Head of caudate nucleus (tissue), 42 donors: ENCODE measurements at regions not wholly inside any gene's neighbourhood (a gene's known extent, or its start where the extent isn't known, plus 50 kb on each side); places are given as distances from the start of the nearest gene placed in this dataset.
A peak's percentile ranks its signal among the peaks of the same experiment; 100 is the strongest.

ENCODE experiments used
- DNase-seq, 42 donors: peaks; one replicate each; pipeline versions ENCODE4 v3.0.0 to v3.0.0-alpha.2; 2020 to 2021; ENCODE audit warnings: mixed read lengths in 7 of 42
- intact Hi-C: fragments of 100-400 bp; cut with DNase I; formaldehyde crosslinking; loops from one replicate; pipeline ENCODE4 v1.15.0; 2022

GRCh38 chr9:111212874-111213273 is 117.2 kb downstream of the OR2K2 start:
- intact Hi-C loops, result no loop called here
- no peak for DNase-seq

DNA sequence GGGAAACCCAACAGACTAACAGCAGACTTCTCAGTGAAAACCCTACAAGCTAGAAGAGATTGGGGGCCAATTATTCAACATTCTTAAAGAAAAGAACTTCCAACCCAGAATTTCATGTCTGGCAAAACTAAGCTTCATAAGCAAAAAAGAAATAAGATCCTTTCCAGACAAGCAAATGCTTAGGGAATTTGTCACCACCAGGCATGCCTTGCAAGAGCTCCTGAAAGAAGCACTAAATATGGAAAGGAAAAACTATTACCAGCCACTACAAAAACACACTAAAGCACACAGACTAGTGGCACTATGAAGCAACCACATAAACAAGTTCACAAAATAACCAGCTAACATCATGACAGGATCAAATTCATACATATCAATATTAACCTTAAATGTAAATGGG is 131.1 kb downstream of the OR2K2 start:
- DNase-seq, result no peak
- intact Hi-C loops, result no loop called here

- DNase-seq, result no peak
- intact Hi-C loops, result no loop called here
These were observed 132.8 kb downstream of the OR2K2 start for GRCh38 chr9:111197256-111197655.

GRCh38 chr9:111195766-111196165 is 134.3 kb downstream of the OR2K2 start:
- peak in 1 of 42 donors; percentile 3 for DNase-seq
- intact Hi-C loops, result no loop called here

GRCh38 chr9:111193095-111193494 is 136.9 kb downstream of the OR2K2 start:
- no peak for DNase-seq
- intact Hi-C loops, result no loop called here

GRCh38 chr9:111192650-111193049 is 137.4 kb downstream of the OR2K2 start:
- intact Hi-C loops, result no loop called here
- no peak for DNase-seq

DNA sequence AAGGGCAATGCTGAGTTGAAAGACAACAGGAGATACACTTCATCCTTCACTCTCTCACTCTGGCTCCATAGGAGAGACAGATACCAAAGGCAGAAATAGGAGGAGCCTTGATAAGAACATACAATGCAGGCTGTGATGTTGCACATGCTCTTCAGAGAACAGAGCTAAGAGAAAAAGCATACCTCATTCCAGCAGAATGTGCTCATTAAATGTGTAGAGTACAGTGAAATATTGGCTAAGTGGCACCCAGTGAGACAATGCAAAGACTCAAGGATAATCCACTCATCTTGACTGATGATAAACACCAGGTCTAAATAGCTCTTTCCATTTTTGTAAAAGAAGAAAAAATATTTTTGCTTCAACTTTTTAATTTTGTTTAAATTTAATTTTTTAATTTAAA is 139.7 kb downstream of the OR2K2 start:
- no peak for DNase-seq
- intact Hi-C loops, result no loop called here

DNA sequence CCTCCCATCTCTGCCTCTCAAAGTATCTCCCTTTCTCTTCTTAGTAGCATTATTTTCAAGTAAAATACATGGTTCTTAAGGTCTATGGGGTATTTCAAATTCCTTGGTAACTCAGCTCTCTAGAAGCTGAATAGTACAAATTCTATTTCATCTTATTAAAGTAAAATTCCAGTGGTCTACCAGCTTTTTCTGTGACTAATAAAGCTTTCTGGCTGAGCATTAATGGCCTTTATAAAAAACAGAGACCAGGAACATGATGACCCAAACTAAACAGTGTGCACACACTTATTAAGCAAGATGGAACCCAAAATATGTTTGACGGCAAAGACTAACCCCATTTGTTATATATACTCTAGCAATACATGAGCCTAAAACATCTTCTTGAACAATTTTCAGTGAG is 142.6 kb downstream of the OR2K2 start:
- intact Hi-C loops, result no loop called here
- no peak for DNase-seq

DNA sequence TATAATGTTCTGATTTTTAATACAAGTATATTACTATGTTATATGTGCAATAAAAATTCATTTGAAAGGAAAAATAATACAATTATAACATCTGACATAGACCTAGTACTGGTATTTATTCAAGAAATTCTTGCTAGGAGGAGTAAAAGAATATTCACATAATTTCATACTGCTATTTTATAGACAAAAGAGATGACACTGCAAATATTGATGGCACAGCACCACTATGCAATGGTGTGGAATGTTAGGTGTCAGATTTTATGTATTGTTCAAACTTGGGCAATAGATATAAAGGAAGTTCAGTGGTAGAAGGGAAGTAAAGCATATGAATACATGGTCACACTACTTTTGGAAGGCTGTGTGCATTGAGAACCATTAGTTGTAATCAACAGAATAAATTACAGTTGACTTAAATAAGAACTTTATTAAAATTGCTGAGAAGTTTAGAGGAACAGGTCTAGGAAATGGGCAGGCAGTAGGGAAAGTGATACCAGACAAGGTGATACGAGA is 143.9 kb downstream of the OR2K2 start:
- intact Hi-C loops, result no loop called here
- DNase-seq, result no peak

GRCh38 chr9:111180811-111181210 is 142.5 kb upstream of the LPAR1 start:
- intact Hi-C loops, result no loop called here
- no peak for DNase-seq

DNA sequence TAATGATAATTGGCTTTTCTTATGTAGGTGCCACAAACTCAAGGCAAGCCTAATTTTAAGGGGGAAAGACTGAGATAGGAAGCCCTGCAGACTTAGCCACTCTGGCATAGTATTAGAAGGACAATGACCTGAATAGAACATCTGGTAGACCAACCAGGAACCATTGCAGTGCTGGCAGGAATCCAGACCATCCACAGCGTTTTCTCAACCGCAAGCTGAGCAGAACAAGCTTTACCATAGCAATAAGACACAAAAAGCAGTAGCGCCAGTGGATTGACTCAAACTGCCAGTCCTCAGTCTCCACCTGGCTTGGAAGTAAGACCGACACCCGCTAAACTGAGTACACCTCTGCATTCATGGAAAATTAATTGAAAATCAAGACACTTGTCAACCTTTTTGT is 141.3 kb upstream of the LPAR1 start:
- DNase-seq, result peak in 15 of 42 donors; percentile 2 to 42 (median 17)
- intact Hi-C loops, result no loop called here

DNA sequence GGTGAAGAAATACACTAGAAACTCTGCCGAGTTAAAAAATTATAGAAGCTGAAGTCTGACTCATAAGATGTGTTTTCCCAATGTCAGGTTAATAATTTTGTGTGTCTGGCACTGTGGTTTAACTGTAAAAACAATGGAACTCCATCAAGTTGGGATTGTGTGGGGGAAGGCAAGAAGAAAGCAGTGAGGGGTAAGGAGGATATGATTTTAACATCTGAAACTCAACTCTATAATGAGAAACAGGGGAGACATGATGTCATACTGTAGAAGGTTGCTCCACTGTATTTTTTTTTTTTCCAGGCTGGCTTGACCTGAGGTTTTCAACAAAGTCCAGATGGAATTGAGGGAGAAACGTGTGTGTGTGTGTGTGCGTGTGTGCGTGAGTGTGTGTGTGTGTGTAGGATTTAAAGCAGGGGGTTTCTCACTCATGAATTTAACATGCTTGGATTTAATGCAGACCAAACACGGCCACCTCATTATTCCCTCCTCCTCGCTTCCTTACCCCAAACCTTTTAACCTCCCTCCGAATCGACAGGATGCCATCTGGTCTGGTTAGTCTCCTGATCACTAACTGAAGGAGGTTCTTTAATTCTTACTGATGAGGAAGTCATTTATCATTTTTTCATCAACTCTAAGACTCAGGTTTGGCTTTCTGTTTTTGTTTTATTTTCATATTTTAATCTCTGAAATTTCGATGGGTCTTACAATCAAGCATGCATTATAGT is 140.2 kb upstream of the LPAR1 start:
- DNase-seq, result no peak
- intact Hi-C loops, result no loop called here

DNA sequence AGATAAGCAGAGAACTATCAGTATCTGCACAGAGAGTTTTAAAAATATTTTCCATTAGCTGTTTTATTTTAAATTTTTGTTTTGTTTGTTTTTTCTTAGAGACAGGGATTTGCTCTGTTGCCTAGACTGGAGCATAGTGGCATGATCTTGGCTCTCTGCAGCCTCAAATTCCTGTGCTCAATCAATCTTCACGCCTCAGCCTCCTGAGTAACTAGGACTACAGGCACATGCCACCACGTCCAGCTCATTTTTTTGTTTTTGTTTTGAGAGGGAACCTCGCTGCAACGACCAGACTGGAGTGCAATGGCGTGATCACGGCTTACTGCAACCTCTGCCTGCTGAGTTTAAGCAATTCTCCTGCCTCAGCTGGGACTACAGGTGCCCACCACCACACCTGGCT is 138.2 kb upstream of the LPAR1 start:
- no peak for DNase-seq
- intact Hi-C loops, result no loop called here

- intact Hi-C loops, result no loop called here
- no peak for DNase-seq
These were observed 137.1 kb upstream of the LPAR1 start for GRCh38 chr9:111175350-111175749.

GRCh38 chr9:111167341-111167740 is 129.1 kb upstream of the LPAR1 start:
- intact Hi-C loops, result no loop called here
- no peak for DNase-seq

DNA sequence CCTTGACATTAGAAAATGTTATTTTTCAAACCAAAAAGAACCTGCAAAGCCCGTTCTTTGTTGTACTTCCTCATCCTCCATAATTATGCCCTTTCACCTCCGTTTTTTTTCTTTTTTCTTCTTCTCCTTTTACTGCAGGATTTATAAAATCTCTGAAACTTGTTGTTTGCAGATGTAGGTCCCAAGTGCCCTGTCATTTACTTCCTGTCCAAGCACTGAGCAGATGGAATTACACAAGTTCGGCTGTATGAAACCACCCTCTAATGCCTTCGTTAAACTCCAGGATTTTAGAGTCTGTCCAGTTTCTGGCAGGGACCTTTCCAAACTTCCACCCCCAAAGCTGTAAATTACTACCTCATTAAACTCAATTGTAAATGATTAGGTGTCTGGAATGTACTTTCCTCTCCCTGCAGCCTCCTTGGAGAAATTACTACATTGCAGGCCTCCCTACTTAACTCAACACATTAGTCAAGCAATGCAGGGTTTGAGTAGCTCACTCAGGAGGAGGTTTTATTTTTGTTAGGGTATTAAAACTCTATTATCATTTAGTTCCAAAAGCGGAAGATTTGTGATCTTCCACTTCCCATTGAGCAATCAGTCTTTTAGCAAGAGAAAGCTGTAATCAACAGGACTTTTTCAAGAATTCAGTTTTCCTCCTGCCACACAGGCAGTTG is 125.6 kb upstream of the LPAR1 start:
- no peak for DNase-seq
- intact Hi-C loops, result no loop called here

DNA sequence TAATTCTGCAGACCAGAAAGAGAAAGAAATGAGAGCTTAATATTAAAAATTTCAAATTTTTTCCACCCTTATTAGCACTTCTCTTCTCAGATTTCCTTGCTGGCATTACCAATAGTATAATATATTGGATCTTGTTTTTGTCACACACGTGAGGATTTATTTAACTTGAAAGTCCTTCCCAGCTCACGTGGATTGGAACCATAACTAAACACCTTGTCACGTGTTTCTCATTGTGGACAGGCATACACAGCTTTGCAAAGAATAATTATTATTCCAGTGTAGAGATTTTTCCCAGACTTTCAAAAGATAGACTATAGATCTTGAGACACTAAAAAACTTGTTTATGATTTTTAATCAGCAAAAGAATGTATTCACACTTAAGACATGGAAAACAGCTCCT is 123.8 kb upstream of the LPAR1 start:
- no peak for DNase-seq
- intact Hi-C loops, result no loop called here

DNA sequence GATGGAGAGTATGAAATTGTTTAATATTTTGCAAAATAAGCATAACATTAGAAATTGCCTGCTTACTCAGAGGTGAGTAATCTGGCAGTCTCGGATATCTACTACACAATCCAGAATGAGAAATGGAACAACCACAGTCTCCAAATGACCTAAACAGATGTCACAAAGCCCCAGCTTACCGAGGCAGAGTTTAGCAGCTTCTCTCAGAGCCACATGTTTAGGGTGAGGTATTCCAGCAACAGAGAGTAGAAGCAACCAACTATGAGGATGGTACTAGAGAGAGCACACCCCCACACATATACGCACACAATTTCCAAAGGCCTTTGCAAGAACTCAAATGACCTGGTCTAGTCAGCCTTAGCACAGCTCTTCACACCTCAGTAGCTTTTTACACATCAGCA is 122.7 kb upstream of the LPAR1 start:
- intact Hi-C loops, result no loop called here
- DNase-seq, result no peak

- intact Hi-C loops, result no loop called here
- no peak for DNase-seq
These were observed 120.7 kb upstream of the LPAR1 start for GRCh38 chr9:111158999-111159398.

- intact Hi-C loops, result no loop called here
- no peak for DNase-seq
These were observed 120.1 kb upstream of the LPAR1 start for GRCh38 chr9:111158363-111158762.

- DNase-seq, result no peak
- intact Hi-C loops, result no loop called here
These were observed 115.9 kb upstream of the LPAR1 start for GRCh38 chr9:111154081-111154562.
